ENCODE measurements at regions not wholly inside any gene's neighbourhood (a gene's known extent, or its start where the extent isn't known, plus 50 kb on each side); places are given as distances from the start of the nearest gene placed in this dataset.

DNA sequence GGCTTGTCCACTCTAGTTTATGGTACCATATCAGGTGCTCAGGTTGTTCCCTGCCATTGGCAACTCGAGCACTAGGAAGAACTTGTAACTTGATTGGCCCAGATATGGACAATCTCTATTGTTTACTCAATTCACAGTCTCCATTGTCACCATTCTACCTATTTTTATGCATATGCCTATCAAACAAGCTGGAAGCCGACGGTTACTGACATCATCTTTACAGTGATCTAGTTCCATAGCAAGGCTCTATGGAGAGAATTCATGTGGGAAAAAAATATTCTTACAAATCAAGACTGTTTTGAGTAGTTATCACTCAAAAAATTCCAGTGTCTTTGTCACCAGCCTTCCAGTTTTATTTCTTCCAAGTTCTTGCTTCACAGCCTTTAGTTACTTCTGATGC lies 1006.2 kb upstream of the PRR20A start:
- TF ChIP-seq POLR2AphosphoS5 (IDR thresholded peaks at IDR 0.05) (no peak), POLR2A (IDR thresholded peaks at IDR 0.05) (no peak), EP300 (IDR thresholded peaks at IDR 0.05) (no peak)
- TF ChIP-seq, protein P1, sequence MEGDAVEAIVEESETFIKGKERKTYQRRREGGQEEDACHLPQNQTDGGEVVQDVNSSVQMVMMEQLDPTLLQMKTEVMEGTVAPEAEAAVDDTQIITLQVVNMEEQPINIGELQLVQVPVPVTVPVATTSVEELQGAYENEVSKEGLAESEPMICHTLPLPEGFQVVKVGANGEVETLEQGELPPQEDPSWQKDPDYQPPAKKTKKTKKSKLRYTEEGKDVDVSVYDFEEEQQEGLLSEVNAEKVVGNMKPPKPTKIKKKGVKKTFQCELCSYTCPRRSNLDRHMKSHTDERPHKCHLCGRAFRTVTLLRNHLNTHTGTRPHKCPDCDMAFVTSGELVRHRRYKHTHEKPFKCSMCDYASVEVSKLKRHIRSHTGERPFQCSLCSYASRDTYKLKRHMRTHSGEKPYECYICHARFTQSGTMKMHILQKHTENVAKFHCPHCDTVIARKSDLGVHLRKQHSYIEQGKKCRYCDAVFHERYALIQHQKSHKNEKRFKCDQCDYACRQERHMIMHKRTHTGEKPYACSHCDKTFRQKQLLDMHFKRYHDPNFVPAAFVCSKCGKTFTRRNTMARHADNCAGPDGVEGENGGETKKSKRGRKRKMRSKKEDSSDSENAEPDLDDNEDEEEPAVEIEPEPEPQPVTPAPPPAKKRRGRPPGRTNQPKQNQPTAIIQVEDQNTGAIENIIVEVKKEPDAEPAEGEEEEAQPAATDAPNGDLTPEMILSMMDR (IDR thresholded peaks at IDR 0.05) = no peak

Data from suprapubic skin (tissue), 4 donors.